Gastroesophageal sphincter (tissue), 4 donors: ENCODE measurements at regions not wholly inside any gene's neighbourhood (a gene's known extent, or its start where the extent isn't known, plus 50 kb on each side); places are given as distances from the start of the nearest gene placed in this dataset.

Experiments
- ATAC-seq: fragments of 150-250 bp; one replicate; pipeline ENCODE4 v1.9.1; 2016; ENCODE audit warnings: mild to moderate bottlenecking, moderate library complexity
- H3K27ac ChIP-seq, 4 donors: fragments of 200-600 bp; sonication (generic) in 3 of 4; 1 replicate in 3 of 4; 2 replicates in 1 of 4; pipeline ENCODE4 v1.5.1; 2016 to 2019
- H3K27me3 ChIP-seq: fragments of 200-600 bp; sonication (generic); one replicate; pipeline ENCODE4 v1.5.1; 2019
- H3K36me3 ChIP-seq, 2 donors: fragments of 200-600 bp; sonication (generic); one replicate each; pipeline ENCODE4 v1.5.1; 2019; ENCODE audit warnings: control low read depth in 1 of 2
- H3K4me1 ChIP-seq, 3 donors: fragments of 200-600 bp; sonication (generic); 1 replicate in 2 of 3; 2 replicates in 1 of 3; pipeline ENCODE4 v1.5.1; 2016 to 2019; ENCODE audit warnings: control low read depth in 2 of 3
- H3K4me3 ChIP-seq, 2 donors: fragments of 200-600 bp; sonication (generic); one replicate each; pipeline ENCODE4 v1.5.1; 2019; ENCODE audit warnings: mild to moderate bottlenecking in 1 of 2, moderate library complexity in 1 of 2
- H3K9me3 ChIP-seq, 3 donors: fragments of 200-600 bp; sonication (generic); one replicate each; pipeline ENCODE4 v1.5.1; 2017 to 2019; ENCODE audit warnings: control low read depth in 2 of 3
- EP300 ChIP-seq: sonication (generic); formaldehyde crosslinking; IDR thresholded peaks from one replicate; pipeline ENCODE4 v1.6.1; 2017; ENCODE audit warnings: antibody characterized with exemption, mild to moderate bottlenecking
- POLR2A ChIP-seq, 2 donors: fragments of 450-650 bp; IDR thresholded peaks; one replicate each; pipeline ENCODE4 v1.6.1; 2017; ENCODE audit warnings: antibody characterized with exemption in 2 of 2, mild to moderate bottlenecking in 2 of 2, moderate library complexity in 1 of 2
- POLR2AphosphoS5 ChIP-seq: sonication (generic); formaldehyde crosslinking; IDR thresholded peaks from one replicate; pipeline ENCODE4 v1.6.1; 2017; ENCODE audit warnings: antibody characterized with exemption
- WGBS, 2 donors: methylation state at CpG; one replicate each; pipeline ENCODE4 v1.1.5; 2018; ENCODE audit warnings: low coverage in 1 of 2; 5-methylcytosine and 5-hydroxymethylcytosine counted together
- TF ChIP-seq, protein P1 (sequence below), 4 experiments: fragments of 200-600 bp in 2 of 4; fragments of 450-650 bp in 2 of 4; sonication (generic) in 1 of 4; IDR thresholded peaks; one replicate each; pipeline ENCODE4 v1.5.1; 2017 to 2019; ENCODE audit warnings: antibody characterized with exemption in 4 of 4, mild to moderate bottlenecking in 2 of 4, moderate library complexity in 2 of 4

DNA sequence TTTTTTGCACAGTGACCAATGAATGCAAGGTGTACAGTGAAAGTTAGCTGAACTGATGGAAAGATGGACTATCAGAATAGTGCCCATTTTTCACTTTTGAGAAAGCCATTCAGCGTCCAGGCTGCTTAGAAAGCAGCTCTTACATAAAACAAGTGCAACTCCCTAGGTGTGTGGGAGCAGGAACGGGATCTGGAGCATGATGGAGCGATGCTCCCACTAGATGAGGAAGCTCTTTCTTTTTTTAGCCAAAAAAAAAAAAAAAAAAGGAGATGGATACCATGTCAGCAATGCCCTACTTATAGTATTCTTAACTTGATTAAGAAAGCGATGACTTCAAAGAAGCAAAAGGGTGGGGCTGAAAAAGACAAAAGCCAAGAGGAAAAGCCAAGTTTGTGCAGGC is 925.5 kb downstream of the GATA3 start:
- Histone ChIP-seq H3K27me3 (no peaks in the 10 kb centered on the region), H3K4me1 (no peaks in the 10 kb centered on the region), H3K4me3 (no peak overlapping the region), H3K9me3 (no peaks in the 10 kb centered on the region), H3K36me3 (no peaks in the 10 kb centered on the region), H3K27ac (no peak overlapping the region)
- ATAC-seq: no peak
- 60 to 77% methylated on average over 3 of the region's 4 CpGs for WGBS, 2 donors
- no peak for TF ChIP-seq POLR2AphosphoS5
- no peak for TF ChIP-seq POLR2A (IDR thresholded peaks at IDR 0.05)
- no peak for TF ChIP-seq EP300
- TF ChIP-seq, protein P1, sequence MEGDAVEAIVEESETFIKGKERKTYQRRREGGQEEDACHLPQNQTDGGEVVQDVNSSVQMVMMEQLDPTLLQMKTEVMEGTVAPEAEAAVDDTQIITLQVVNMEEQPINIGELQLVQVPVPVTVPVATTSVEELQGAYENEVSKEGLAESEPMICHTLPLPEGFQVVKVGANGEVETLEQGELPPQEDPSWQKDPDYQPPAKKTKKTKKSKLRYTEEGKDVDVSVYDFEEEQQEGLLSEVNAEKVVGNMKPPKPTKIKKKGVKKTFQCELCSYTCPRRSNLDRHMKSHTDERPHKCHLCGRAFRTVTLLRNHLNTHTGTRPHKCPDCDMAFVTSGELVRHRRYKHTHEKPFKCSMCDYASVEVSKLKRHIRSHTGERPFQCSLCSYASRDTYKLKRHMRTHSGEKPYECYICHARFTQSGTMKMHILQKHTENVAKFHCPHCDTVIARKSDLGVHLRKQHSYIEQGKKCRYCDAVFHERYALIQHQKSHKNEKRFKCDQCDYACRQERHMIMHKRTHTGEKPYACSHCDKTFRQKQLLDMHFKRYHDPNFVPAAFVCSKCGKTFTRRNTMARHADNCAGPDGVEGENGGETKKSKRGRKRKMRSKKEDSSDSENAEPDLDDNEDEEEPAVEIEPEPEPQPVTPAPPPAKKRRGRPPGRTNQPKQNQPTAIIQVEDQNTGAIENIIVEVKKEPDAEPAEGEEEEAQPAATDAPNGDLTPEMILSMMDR (IDR thresholded peaks at IDR 0.05): no peak

DNA sequence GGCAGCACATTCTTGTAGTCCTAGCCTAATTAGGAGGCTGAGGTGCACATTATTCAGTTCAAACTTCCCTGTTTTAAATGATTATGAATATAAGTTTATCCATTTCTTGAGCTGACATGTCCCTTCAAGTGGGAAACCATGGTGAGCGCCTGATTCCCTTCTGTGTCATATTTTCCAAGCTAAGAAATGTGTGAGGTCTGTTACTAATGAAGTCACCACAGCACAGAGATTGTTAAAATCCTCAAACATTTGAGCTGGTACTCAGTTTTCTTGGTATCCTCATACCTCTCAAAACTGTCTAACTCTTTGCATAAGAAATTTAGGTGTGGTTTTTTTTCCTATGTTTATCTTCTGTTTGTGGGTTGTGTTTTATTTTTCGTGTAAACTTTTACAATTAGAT is 926.8 kb downstream of the GATA3 start:
- H3K36me3 ChIP-seq: no peaks in the 10 kb centered on the region
- no peaks in the 10 kb centered on the region for H3K4me1 ChIP-seq
- H3K27me3 ChIP-seq: no peaks in the 10 kb centered on the region
- no peak overlapping the region for H3K4me3 ChIP-seq
- ATAC-seq: no peak
- H3K27ac ChIP-seq: no peak overlapping the region
- no peak for TF ChIP-seq POLR2AphosphoS5
- no peak for TF ChIP-seq POLR2A (IDR thresholded peaks at IDR 0.05)
- TF ChIP-seq, protein P1 (IDR thresholded peaks at IDR 0.05): no peak
- TF ChIP-seq EP300: no peak
- no peaks in the 10 kb centered on the region for H3K9me3 ChIP-seq
- 64 to 88% methylated on average over 1 to 2 of the region's 2 CpGs for WGBS, 2 donors

DNA sequence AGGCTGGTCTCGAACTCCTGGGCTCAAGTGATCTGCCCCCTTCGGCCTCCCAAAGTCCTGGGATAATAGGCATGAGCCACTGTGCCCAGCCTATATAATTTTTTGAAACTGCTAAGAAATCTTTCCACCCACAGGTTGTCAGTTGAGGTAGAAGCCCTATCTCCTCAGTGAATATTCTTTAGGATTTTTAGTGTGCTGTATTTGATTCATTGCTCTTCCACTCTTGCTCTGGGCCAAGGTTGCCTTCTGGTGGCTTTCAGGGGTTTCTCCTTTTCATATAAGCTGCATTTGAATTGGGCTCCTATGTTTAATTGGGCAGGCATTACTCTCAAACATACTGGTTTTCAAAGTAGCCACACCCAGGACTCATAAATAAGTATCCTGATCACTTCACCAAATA is 931.2 kb downstream of the GATA3 start:
- no peaks in the 10 kb centered on the region for H3K27me3 ChIP-seq
- H3K9me3 ChIP-seq: no peaks in the 10 kb centered on the region
- no peak for ATAC-seq
- H3K4me3 ChIP-seq: no peak overlapping the region
- TF ChIP-seq POLR2AphosphoS5 (no peak), EP300 (no peak), POLR2A (IDR thresholded peaks at IDR 0.05) (no peak)
- TF ChIP-seq, protein P1 (IDR thresholded peaks at IDR 0.05): no peak
- WGBS, 2 donors: 83% methylated on average over 2 of the region's 2 CpGs; no CpG with 5 or more reads in 1 of the 2 donors
- H3K36me3 ChIP-seq: no peaks in the 10 kb centered on the region
- no peaks in the 10 kb centered on the region for H3K4me1 ChIP-seq
- no peak overlapping the region for H3K27ac ChIP-seq

GRCh38 chr10:8986975-8987374 is 932.5 kb downstream of the GATA3 start:
- WGBS, 2 donors: 49 to 77% methylated on average over 4 of the region's 6 CpGs
- TF ChIP-seq POLR2AphosphoS5 (no peak), EP300 (no peak), POLR2A (IDR thresholded peaks at IDR 0.05) (no peak)
- TF ChIP-seq, protein P1 (IDR thresholded peaks at IDR 0.05): no peak
- no peak for ATAC-seq

GRCh38 chr10:8987712-8988111 is 933.2 kb downstream of the GATA3 start:
- ATAC-seq: no peak
- Histone ChIP-seq H3K9me3 (no peaks in the 10 kb centered on the region), H3K27me3 (no peaks in the 10 kb centered on the region), H3K27ac (no peak overlapping the region), H3K36me3 (no peaks in the 10 kb centered on the region), H3K4me1 (no peaks in the 10 kb centered on the region), H3K4me3 (no peak overlapping the region)
- TF ChIP-seq, protein P1 (IDR thresholded peaks at IDR 0.05): no peak
- TF ChIP-seq EP300 (no peak), POLR2A (IDR thresholded peaks at IDR 0.05) (no peak), POLR2AphosphoS5 (no peak)
- WGBS, 2 donors: 7 to 16% methylated on average over 1 of the region's 1 CpG

More at GRCh38 chr10:8986975-8987374, 932.5 kb downstream of the GATA3 start:
- Histone ChIP-seq H3K4me3 (no peak overlapping the region), H3K9me3 (no peaks in the 10 kb centered on the region), H3K27ac (no peak overlapping the region), H3K36me3 (no peaks in the 10 kb centered on the region), H3K27me3 (no peaks in the 10 kb centered on the region), H3K4me1 (no peaks in the 10 kb centered on the region)
